ENCODE measurements at regions not wholly inside any gene's neighbourhood (a gene's known extent, or its start where the extent isn't known, plus 50 kb on each side); places are given as distances from the start of the nearest gene placed in this dataset.

GRCh38 chr12:116404247-116404646, 126.8 kb upstream of the MED13L start:
- H3K27me3 ChIP-seq, result no peaks in the 10 kb centered on the region
- no peak overlapping the region for H3K27ac ChIP-seq
- no peaks in the 10 kb centered on the region for H3K36me3 ChIP-seq
- TF ChIP-seq, protein P1, sequence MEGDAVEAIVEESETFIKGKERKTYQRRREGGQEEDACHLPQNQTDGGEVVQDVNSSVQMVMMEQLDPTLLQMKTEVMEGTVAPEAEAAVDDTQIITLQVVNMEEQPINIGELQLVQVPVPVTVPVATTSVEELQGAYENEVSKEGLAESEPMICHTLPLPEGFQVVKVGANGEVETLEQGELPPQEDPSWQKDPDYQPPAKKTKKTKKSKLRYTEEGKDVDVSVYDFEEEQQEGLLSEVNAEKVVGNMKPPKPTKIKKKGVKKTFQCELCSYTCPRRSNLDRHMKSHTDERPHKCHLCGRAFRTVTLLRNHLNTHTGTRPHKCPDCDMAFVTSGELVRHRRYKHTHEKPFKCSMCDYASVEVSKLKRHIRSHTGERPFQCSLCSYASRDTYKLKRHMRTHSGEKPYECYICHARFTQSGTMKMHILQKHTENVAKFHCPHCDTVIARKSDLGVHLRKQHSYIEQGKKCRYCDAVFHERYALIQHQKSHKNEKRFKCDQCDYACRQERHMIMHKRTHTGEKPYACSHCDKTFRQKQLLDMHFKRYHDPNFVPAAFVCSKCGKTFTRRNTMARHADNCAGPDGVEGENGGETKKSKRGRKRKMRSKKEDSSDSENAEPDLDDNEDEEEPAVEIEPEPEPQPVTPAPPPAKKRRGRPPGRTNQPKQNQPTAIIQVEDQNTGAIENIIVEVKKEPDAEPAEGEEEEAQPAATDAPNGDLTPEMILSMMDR (IDR thresholded peaks at IDR 0.05), result no peak
- H3K4me3 ChIP-seq, result no peak overlapping the region
- peaks cover 0 to 5% of the 10 kb centered on the region in 2 donors for H3K4me1 ChIP-seq
- DNase-seq (ENCODE audit: low spot score), result no peak
- no peaks in the 10 kb centered on the region for H3K9me3 ChIP-seq

DNA sequence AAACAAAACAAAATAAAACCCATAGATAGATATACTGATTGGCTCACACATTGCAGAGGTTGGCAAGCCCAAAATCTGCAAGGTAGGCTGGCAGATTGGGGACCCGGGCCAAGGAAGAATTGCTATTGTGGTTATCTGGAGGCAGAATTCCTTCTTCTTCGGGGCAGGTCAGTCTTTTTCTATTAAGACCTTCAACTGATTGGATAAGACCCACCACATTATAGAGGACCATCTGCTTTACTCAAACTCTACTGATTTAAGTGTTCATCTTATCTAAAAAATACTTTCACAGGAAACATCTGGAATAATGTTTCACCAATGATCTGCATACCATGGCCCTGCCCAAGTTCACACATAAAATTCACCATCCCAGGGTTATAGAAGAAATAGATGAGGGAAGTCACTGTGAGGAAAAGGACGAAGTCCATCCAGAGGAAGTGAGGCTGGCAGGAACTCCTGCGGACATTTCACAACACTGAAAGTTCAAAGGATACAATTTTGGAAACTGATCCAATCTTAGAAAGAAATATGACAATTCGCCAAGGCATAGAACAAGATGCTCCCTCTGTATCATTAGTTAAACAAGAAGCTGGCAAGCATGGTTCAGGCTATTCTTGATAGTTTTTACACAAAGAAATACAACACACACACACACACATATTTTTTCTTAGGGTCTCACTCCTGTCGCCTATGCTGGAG, 127.6 kb upstream of the MED13L start:
- no peak overlapping the region for H3K27ac ChIP-seq
- H3K27me3 ChIP-seq, result no peaks in the 10 kb centered on the region
- TF ChIP-seq, protein P1 (IDR thresholded peaks at IDR 0.05), result no peak
- no peak overlapping the region for H3K4me3 ChIP-seq
- H3K36me3 ChIP-seq, result no peaks in the 10 kb centered on the region
- DNase-seq (ENCODE audit: low spot score), result no peak
- peaks cover 0 to 5% of the 10 kb centered on the region in 2 donors for H3K4me1 ChIP-seq
- no peaks in the 10 kb centered on the region for H3K9me3 ChIP-seq

DNA sequence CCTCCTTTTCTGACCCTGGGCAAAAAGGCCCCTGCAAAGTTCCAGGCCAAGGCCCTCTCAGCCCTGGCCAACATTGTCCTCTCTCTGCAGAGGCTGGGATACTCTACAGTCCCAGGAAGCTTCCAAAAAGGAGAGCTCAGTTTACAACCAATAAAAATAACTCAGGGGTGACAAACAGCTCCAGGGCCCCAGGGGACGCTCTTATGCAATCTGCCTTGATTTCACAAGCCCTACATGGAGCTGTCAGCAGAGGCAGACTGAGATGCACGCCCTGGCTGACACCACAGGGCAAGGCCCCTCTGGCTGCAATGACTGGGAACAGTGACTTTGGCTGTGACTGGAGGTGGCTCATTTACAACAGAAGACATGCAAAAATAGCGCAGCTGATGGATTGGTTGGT, 129.0 kb upstream of the MED13L start:
- peaks cover 0 to 12% of the 10 kb centered on the region in 2 donors for H3K4me1 ChIP-seq

DNA sequence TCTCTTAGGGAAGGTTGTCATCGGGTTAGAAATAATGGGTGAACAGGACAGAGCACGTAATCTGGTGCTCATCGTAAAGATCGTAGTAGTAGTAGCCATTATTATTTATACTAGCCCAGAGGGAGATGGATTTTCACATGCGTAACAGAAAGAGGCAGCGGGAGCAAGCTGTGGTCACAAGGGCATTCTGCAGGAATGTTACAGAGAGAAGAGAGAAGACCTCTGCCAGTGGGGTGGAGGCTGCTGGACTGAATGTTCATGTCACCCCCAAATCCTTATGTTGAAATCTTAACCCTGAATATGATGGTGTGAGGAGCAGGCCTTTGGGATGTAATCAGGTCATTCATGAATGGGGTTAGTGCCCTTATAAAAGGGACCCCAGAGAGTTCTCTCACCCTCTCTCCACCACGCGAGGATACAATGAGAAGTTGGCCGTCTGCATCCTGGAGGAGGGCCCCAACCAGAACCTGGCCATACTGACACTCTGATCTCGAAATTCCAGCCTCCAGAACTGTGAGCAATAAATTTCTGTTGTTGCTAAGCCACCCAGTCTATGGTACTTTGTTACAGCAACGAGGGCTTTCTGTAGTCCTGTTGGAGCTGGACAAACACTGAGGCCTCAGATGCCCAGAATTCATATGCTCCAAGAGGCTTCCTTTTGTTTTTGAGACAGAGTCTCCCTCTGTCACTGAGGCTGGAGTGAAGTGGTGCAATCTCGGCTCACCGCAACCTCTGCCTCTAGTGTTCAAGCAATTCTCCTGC, 131.2 kb upstream of the MED13L start:
- no peak for DNase-seq (ENCODE audit: low spot score)
- H3K36me3 ChIP-seq, result no peaks in the 10 kb centered on the region
- no peak overlapping the region for H3K4me3 ChIP-seq
- peaks cover 0 to 12% of the 10 kb centered on the region in 2 donors for H3K4me1 ChIP-seq
- H3K27me3 ChIP-seq, result no peaks in the 10 kb centered on the region
- no peaks in the 10 kb centered on the region for H3K9me3 ChIP-seq
- H3K27ac ChIP-seq, result no peak overlapping the region
- TF ChIP-seq, protein P1 (IDR thresholded peaks at IDR 0.05), result no peak

More for the DNA sequence above, 129.0 kb upstream of the MED13L start:
- Histone ChIP-seq H3K27me3 (no peaks in the 10 kb centered on the region), H3K27ac (peak overlapping the region; percentile 13 to 40), H3K9me3 (no peaks in the 10 kb centered on the region), H3K4me3 (no peak overlapping the region), H3K36me3 (no peaks in the 10 kb centered on the region)
- TF ChIP-seq, protein P1 (IDR thresholded peaks at IDR 0.05), result peak in 1 of 2 donors; percentile 39
- DNase-seq (ENCODE audit: low spot score), result peak; percentile 97

GRCh38 chr12:116411977-116412376, 134.5 kb upstream of the MED13L start:
- H3K4me3 ChIP-seq, result no peak overlapping the region
- no peaks in the 10 kb centered on the region for H3K27me3 ChIP-seq
- no peaks in the 10 kb centered on the region for H3K9me3 ChIP-seq
- no peak for DNase-seq (ENCODE audit: low spot score)
- TF ChIP-seq, protein P1 (IDR thresholded peaks at IDR 0.05), result no peak
- peaks cover 0 to 10% of the 10 kb centered on the region in 2 donors for H3K4me1 ChIP-seq
- H3K27ac ChIP-seq, result no peak overlapping the region
- H3K36me3 ChIP-seq, result no peaks in the 10 kb centered on the region

Measured in right atrium auricular region (tissue), 2 donors.